Cardiac fibroblast (primary cell): ENCODE measurements at regions not wholly inside any gene's neighbourhood (a gene's known extent, or its start where the extent isn't known, plus 50 kb on each side); places are given as distances from the start of the nearest gene placed in this dataset.
A peak's percentile ranks its signal among the peaks of the same experiment; 100 is the strongest.

Experiments used
- DNase-seq, 2 donors: peaks; one replicate each; pipeline versions ENCODE4 v3.0.0 to v3.0.0-alpha.2; 2010; ENCODE audit warnings: low read depth in 2 of 2
- H3K4me3 ChIP-seq, 2 donors: replicated peaks in 1 of 2; 1 replicate in 1 of 2; 2 replicates in 1 of 2; pipeline ENCODE4 v1.5.1; 2011; ENCODE audit warnings: low read depth in 2 of 2, low read length in 2 of 2, mild to moderate bottlenecking in 2 of 2, moderate library complexity in 1 of 2
- TF ChIP-seq, protein P1 (sequence below): IDR thresholded peaks from one replicate; pipeline ENCODE4 v1.5.1; 2011; ENCODE audit warnings: low read depth, mild to moderate bottlenecking, low read length, inconsistent platforms

DNA sequence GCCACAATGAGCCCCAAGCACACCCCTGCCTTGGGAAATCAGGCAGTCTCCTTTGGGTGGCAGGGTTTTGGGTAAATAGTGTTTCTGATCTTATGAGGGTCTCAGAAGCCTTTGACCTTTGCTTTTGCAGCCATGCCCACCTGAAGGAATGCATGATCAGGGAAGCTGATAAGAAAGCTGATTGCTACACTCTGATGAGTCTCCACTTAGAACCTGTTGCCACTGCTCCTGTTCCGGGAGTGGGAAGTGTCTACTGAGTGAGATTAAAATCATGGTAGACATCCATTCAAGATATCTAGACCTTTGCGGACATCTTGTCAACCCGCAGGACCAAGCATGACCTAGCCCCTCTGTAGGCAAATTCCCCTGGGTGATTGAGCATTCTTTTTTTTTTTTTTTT lies 282.6 kb downstream of the SKIDA1 start:
- no peak for DNase-seq
- H3K4me3 ChIP-seq: no peak overlapping the region
- TF ChIP-seq, protein P1, sequence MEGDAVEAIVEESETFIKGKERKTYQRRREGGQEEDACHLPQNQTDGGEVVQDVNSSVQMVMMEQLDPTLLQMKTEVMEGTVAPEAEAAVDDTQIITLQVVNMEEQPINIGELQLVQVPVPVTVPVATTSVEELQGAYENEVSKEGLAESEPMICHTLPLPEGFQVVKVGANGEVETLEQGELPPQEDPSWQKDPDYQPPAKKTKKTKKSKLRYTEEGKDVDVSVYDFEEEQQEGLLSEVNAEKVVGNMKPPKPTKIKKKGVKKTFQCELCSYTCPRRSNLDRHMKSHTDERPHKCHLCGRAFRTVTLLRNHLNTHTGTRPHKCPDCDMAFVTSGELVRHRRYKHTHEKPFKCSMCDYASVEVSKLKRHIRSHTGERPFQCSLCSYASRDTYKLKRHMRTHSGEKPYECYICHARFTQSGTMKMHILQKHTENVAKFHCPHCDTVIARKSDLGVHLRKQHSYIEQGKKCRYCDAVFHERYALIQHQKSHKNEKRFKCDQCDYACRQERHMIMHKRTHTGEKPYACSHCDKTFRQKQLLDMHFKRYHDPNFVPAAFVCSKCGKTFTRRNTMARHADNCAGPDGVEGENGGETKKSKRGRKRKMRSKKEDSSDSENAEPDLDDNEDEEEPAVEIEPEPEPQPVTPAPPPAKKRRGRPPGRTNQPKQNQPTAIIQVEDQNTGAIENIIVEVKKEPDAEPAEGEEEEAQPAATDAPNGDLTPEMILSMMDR: no peak

DNA sequence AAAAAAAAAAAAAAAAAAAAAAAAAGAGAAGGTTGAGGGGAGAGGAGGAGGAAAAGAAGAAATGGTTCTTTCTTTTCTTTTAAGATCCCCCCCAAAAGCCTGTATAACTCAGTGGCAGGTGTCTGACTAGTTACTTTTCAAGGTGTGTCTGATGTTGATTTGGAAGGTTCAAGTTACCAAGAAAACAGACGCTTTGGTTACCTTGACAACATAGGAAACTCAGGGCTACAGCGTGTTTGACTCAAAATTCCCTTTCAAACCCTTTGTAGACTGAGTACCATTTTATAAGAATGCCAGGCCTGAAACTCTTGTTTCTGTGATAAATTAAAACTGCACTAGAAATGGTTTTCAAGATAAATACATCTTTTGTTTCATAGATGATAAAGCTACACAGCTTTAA lies 286.8 kb downstream of the SKIDA1 start:
- no peak overlapping the region for H3K4me3 ChIP-seq
- TF ChIP-seq, protein P1: no peak
- no peak for DNase-seq

DNA sequence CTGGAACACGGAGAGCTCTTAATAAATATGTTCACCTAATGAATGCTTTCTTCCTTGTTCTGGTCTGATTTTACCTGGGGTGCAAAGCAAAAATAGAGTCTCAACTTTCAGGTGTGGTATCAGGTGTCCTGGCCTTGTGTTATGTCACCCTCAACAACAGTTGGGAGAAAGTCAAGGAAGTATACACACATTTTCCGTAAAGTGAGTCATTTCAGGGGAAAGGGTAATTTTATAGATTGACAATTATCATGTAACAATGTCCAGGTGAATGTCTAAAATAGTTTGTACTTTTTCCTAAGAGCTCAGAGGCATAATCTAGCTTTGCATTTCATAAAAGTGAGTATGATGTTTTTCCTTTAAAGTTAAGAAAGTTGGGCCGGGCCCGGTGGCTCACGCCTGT lies 287.4 kb downstream of the SKIDA1 start:
- DNase-seq: no peak
- H3K4me3 ChIP-seq: no peak overlapping the region
- TF ChIP-seq, protein P1: no peak

DNA sequence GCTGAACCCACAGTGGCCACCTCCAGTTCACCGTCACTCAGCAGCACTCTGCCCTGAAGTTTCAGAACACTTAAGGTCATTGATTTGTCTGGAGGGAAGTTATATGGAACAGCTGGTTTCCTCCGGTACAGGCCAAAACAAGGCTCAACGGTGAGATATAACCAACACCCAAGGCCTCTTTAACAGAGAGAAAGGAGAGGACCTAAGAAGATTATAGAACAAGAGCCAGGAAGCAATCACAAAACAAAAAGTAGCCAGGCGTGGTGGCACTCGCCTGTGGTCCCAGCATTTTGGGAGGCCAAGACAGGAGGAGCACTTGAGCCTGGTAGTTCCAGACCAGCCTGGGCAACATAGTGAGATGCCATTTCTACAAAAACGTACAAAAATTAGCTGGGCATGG lies 290.7 kb downstream of the SKIDA1 start:
- TF ChIP-seq, protein P1: no peak
- DNase-seq: no peak

DNA sequence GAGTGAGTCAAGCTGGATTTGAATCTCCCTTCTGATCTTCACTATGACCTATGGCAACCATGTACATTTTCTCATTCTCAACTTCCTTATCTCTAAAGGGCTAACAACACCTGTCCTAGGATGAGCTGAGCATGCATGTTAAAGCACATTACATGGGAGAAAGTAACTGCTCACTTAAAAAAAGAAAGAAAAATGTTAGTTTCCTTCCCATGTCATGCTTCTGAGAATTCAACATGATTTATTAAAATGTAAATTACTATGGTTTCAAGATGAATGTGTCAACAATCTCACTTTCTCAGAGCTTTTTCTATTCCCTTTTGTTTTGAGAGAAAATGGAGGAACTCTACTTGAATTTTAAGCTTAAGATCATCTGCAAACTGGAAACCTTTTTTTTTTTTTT lies 295.3 kb downstream of the SKIDA1 start:
- no peak for DNase-seq

More for the DNA sequence above, 290.7 kb downstream of the SKIDA1 start:
- no peak overlapping the region for H3K4me3 ChIP-seq

DNA sequence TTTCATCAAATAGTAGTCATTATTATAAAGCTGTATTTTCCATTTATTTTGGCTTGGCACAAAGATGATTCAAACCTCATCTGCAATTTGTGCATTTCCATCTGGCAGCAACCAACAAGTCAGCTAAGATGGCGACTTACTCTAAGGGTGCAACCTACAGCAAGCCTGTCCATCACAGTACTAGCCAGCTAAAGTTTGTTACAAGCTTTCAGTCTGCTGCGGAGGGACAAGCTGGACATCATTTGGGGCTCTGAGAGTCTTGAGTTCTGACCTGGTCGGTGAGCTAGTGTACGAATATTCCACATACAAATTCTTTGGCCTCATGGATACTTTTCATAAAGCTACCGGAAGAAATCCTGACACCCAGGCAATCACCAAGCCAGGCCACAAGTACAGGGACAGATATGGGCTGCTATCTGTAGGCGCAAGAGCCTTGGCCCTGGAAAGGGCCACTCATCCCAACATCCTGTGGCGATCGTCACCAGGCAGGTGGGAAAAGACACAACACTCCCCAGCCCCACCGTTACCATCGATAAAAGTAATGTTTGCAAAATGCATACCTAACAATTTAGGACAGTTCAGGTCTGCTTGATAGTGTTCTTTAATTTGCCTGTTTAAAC lies 307.6 kb downstream of the SKIDA1 start:
- TF ChIP-seq, protein P1: no peak
- no peak overlapping the region for H3K4me3 ChIP-seq
- no peak for DNase-seq

More for the DNA sequence above, 295.3 kb downstream of the SKIDA1 start:
- TF ChIP-seq, protein P1: no peak
- no peak overlapping the region for H3K4me3 ChIP-seq

DNA sequence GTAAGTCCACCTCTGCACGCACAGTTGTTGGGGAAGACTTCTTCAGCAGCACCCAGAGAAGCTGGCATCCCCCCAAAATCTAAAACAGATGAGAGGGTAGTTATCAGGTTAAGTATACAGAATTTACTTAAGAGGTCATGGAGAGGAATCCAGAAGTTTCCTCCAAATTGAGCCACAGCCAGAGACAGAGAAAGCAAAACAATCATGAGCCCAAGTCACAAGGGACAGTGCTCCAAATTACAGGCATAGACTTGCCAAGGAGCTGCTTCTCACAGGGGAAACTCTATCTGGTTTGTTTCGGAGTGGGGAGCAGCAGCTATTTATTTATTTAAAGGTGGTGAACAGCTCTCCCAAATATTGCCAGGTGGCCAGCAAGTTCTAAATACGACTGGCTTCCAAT lies 308.4 kb downstream of the SKIDA1 start:
- TF ChIP-seq, protein P1: no peak
- peak; percentile 20 to 54 for DNase-seq
- H3K4me3 ChIP-seq: no peak overlapping the region
